IMR-90 (cell line): ENCODE measurements at regions not wholly inside any gene's neighbourhood (a gene's known extent, or its start where the extent isn't known, plus 50 kb on each side); places are given as distances from the start of the nearest gene placed in this dataset.

Experiments used
- ATAC-seq: fragments of 200-7000 bp; cut with Tn5 transposase; 2 replicates; pipeline ENCODE4 v1.9.1; 2020; ENCODE audit warnings: low read depth, mild to moderate bottlenecking, moderate library complexity
- BruUV-seq: library from RNA; stranded (reverse); fragments of 400-500 nt; replicated peaks from 2 replicates; lab custom pipeline; 2021; lab: Mats Ljungman, UMichigan
- CTCF ChIA-PET: fragments of 300-600 bp; formaldehyde crosslinking; extraction: SDS; loops from one replicate; lab custom pipeline; 2021; ENCODE audit warnings: antibody characterized with exemption; lab: Yijun Ruan, JAX
- POLR2A ChIA-PET: fragments of 300-600 bp; sonication (Branson Sonifier 250); formaldehyde crosslinking; loops from one replicate; lab custom pipeline; 2022; ENCODE audit warnings: antibody characterized with exemption; ENCODE audit not compliant: unreplicated experiment; lab: Charles Lee
- DNase-seq: peaks from one replicate; pipeline ENCODE4 v3.0.0; 2013
- H2AFZ ChIP-seq: replicated peaks from 2 replicates; pipeline ENCODE3; 2013; ENCODE audit warnings: low read length, mild to moderate bottlenecking; ENCODE audit not compliant: poor library complexity
- H2AK5ac ChIP-seq: 2 replicates; pipeline ENCODE4 v1.6.1; 2013; ENCODE audit warnings: low read depth, low read length, inconsistent platforms
- H2AK9ac ChIP-seq: replicated peaks from 2 replicates; pipeline ENCODE3; 2013; ENCODE audit warnings: mild to moderate bottlenecking, low read depth, low read length, moderate library complexity; ENCODE audit not compliant: poor library complexity
- H2BK120ac ChIP-seq: 2 replicates; pipeline ENCODE4 v1.6.1; 2013; ENCODE audit warnings: low read depth, low read length, inconsistent platforms
- H2BK15ac ChIP-seq: 3 replicates; pipeline ENCODE4 v1.6.1; 2013; ENCODE audit warnings: low read depth, low read length, inconsistent platforms
- H2BK20ac ChIP-seq: 2 replicates; pipeline ENCODE4 v1.6.1; 2013; ENCODE audit warnings: low read depth, mild to moderate bottlenecking, inconsistent platforms, low read length, moderate library complexity
- H2BK5ac ChIP-seq: 2 replicates; pipeline ENCODE4 v1.6.1; 2013; ENCODE audit warnings: mild to moderate bottlenecking, low read depth, low read length, inconsistent platforms; ENCODE audit not compliant: poor library complexity, severe bottlenecking
- H3K14ac ChIP-seq: replicated peaks from 2 replicates; pipeline ENCODE4 v1.6.1; 2013; ENCODE audit warnings: low read depth, low read length, inconsistent platforms
- H3K18ac ChIP-seq: 2 replicates; pipeline ENCODE4 v1.6.1; 2013; ENCODE audit warnings: low read depth, low read length, control low read depth
- H3K23ac ChIP-seq: 2 replicates; pipeline ENCODE4 v1.6.1; 2013; ENCODE audit warnings: low read depth, low read length, inconsistent platforms
- H3K27ac ChIP-seq: 2 replicates; pipeline ENCODE4 v1.5.1; 2013; ENCODE audit warnings: mild to moderate bottlenecking, control low read depth, low read length; ENCODE audit not compliant: insufficient read depth
- H3K27me3 ChIP-seq: 2 replicates; pipeline ENCODE4 v1.6.1; 2013; ENCODE audit warnings: low read length; ENCODE audit not compliant: control insufficient read depth, insufficient read depth
- H3K36me3 ChIP-seq: 2 replicates; pipeline ENCODE4 v1.6.1; 2013; ENCODE audit warnings: low read length, mixed read lengths; ENCODE audit not compliant: control insufficient read depth, insufficient read depth
- H3K4ac ChIP-seq: 2 replicates; pipeline ENCODE4 v1.6.1; 2013; ENCODE audit warnings: low read depth, low read length, inconsistent platforms
- H3K4me1 ChIP-seq: 2 replicates; pipeline ENCODE4 v1.6.1; 2013; ENCODE audit warnings: low read length, mixed read lengths; ENCODE audit not compliant: control insufficient read depth, insufficient read depth
- H3K4me2 ChIP-seq: 2 replicates; pipeline ENCODE4 v1.6.1; 2013; ENCODE audit warnings: low read depth, mild to moderate bottlenecking, control low read depth, low read length, moderate library complexity
- H3K4me3 ChIP-seq: 2 replicates; pipeline ENCODE4 v1.5.1; 2013; ENCODE audit warnings: low read depth, mild to moderate bottlenecking, control low read depth, low read length, moderate library complexity; ENCODE audit not compliant: insufficient read depth
- H3K56ac ChIP-seq: 2 replicates; pipeline ENCODE4 v1.6.1; 2013; ENCODE audit warnings: low read length, inconsistent platforms; ENCODE audit not compliant: insufficient read depth; ENCODE audit errors: extremely low read depth
- H3K79me1 ChIP-seq, 2 experiments: 2 replicates each; pipeline ENCODE4 v1.6.1; 2013; ENCODE audit warnings: low read length in 2 of 2, inconsistent platforms in 1 of 2, low read depth in 1 of 2
- H3K9ac ChIP-seq: 2 replicates; pipeline ENCODE4 v1.6.1; 2013; ENCODE audit warnings: low read depth, low read length, control low read depth
- H3K9me1 ChIP-seq: 2 replicates; pipeline ENCODE4 v1.6.1; 2013; ENCODE audit warnings: low read length, inconsistent platforms; ENCODE audit not compliant: insufficient read depth
- H3K9me3 ChIP-seq: 2 replicates; pipeline ENCODE4 v1.6.1; 2013; ENCODE audit warnings: low read length; ENCODE audit not compliant: control insufficient read depth, insufficient read depth
- H4K20me1 ChIP-seq: 2 replicates; pipeline ENCODE4 v1.6.1; 2013; ENCODE audit warnings: low read length, inconsistent platforms; ENCODE audit not compliant: insufficient read depth
- H4K5ac ChIP-seq: 2 replicates; pipeline ENCODE4 v1.6.1; 2013; ENCODE audit warnings: mild to moderate bottlenecking, low read depth, low read length, control low read depth
- H4K8ac ChIP-seq, 2 experiments: 2 replicates each; pipeline ENCODE4 v1.6.1; 2013; ENCODE audit warnings: low read depth in 2 of 2, low read length in 2 of 2, control low read depth in 1 of 2, inconsistent platforms in 1 of 2
- H4K91ac ChIP-seq: 2 replicates; pipeline ENCODE4 v1.6.1; 2013; ENCODE audit warnings: low read depth, low read length, inconsistent platforms; ENCODE audit not compliant: insufficient read depth
- BHLHE40 ChIP-seq: fragments of 150-350 bp; IDR thresholded peaks from 2 replicates; pipeline ENCODE4 v1.6.1; 2016; ENCODE audit warnings: mild to moderate bottlenecking, low read depth, low read length
- CEBPB ChIP-seq: IDR thresholded peaks from 2 replicates; pipeline ENCODE4 v1.6.1; 2012; ENCODE audit warnings: low read depth, low read length, improper control_type of control experiment
- CTCF ChIP-seq: conservative IDR thresholded peaks from 2 replicates; pipeline ENCODE4 v1.5.1; 2012; ENCODE audit warnings: mild to moderate bottlenecking, low read depth, low read length, improper control_type of control experiment
- FOS ChIP-seq: fragments of 150-350 bp; IDR thresholded peaks from 2 replicates; pipeline ENCODE4 v1.6.1; 2016; ENCODE audit warnings: low read depth, low read length
- MAFK ChIP-seq: IDR thresholded peaks from 2 replicates; pipeline ENCODE4 v1.6.1; 2012; ENCODE audit warnings: low read depth, low read length, improper control_type of control experiment
- MAZ ChIP-seq: IDR thresholded peaks from 2 replicates; pipeline ENCODE4 v1.6.1; 2012; ENCODE audit warnings: low read depth, mild to moderate bottlenecking, low read length, improper control_type of control experiment, moderate library complexity, borderline replicate concordance
- POLR2A ChIP-seq: IDR thresholded peaks from 2 replicates; pipeline ENCODE4 v1.6.1; 2012; ENCODE audit warnings: mild to moderate bottlenecking, low read depth, low read length
- RFX5 ChIP-seq: IDR thresholded peaks from 2 replicates; pipeline ENCODE4 v1.8.0; 2012; ENCODE audit warnings: low read depth, mild to moderate bottlenecking, low read length, moderate library complexity
- SMC3 ChIP-seq: fragments of 150-350 bp; IDR thresholded peaks from 2 replicates; pipeline ENCODE4 v1.6.1; 2016; ENCODE audit warnings: low read depth, mild to moderate bottlenecking, antibody characterized with exemption, low read length, moderate library complexity
- WGBS, 2 experiments: methylation state at CpG; one replicate each; pipeline versions ENCODE4 v1.1.5 to v1.1.7; 2013; ENCODE audit warnings: missing lambda C conversion rate in 2 of 2; ENCODE audit not compliant: insufficient read length in 1 of 2; ENCODE audit errors: extremely low coverage in 2 of 2; 5-methylcytosine and 5-hydroxymethylcytosine counted together
- dilution Hi-C: fragments of 300-500 bp; cut with HindIII; formaldehyde crosslinking; loops from one replicate; pipeline ENCODE4 v1.14.3; 2018; ENCODE audit warnings: low sequenced_read_pairs; ENCODE audit not compliant: unreplicated experiment
- in situ Hi-C: fragments of 300-500 bp; cut with MboI; formaldehyde crosslinking; loops from 3 replicates; pipeline ENCODE4 v1.14.3; 2019; ENCODE audit warnings: low sequenced_read_pairs, inconsistent platforms, mixed read lengths
- intact Hi-C: fragments of 100-400 bp; cut with micrococcal nuclease; formaldehyde crosslinking; loops from 2 replicates; pipeline ENCODE4 v1.10.0; 2022
- TF ChIP-seq, protein P1 (sequence below): fragments of 150-350 bp; IDR thresholded peaks from 2 replicates; pipeline ENCODE4 v1.6.1; 2017; ENCODE audit warnings: mild to moderate bottlenecking, antibody characterized with exemption, low read length, low read depth

- H3K79me1 ChIP-seq = no peaks in the 10 kb centered on the region
- H2AFZ ChIP-seq = no peak overlapping the region
- H2BK120ac ChIP-seq = no peak overlapping the region
- ATAC-seq (no peak), DNase-seq (no peak)
- no peak overlapping the region for H4K5ac ChIP-seq
- H3K27me3 ChIP-seq = peaks cover 6% of the 10 kb centered on the region
- CTCF ChIA-PET = no interaction called here
- no peak overlapping the region for H4K91ac ChIP-seq
- no peak overlapping the region for H3K14ac ChIP-seq
- WGBS, 2 experiments = no CpG with 5 or more reads among the region's 1 CpG
- intact Hi-C loops (no loop called here), in situ Hi-C loops (no loop called here), dilution Hi-C loops (no loop called here)
- no peak overlapping the region for H3K4me3 ChIP-seq
- H3K4me1 ChIP-seq = no peaks in the 10 kb centered on the region
- H3K27ac ChIP-seq = no peak overlapping the region
- no peak overlapping the region for H4K8ac ChIP-seq
- no peaks in the 10 kb centered on the region for H3K36me3 ChIP-seq
- no peak overlapping the region for H3K4ac ChIP-seq
- H4K20me1 ChIP-seq = no peaks in the 10 kb centered on the region
- H3K23ac ChIP-seq = no peak overlapping the region
- no peak overlapping the region for H3K9ac ChIP-seq
- H2BK5ac ChIP-seq = no peak overlapping the region
- POLR2A ChIA-PET = no interaction called here
- BruUV-seq = no TSS peak
- no peaks in the 10 kb centered on the region for H3K9me3 ChIP-seq
- TF ChIP-seq POLR2A = no peak
- TF ChIP-seq, protein P1, sequence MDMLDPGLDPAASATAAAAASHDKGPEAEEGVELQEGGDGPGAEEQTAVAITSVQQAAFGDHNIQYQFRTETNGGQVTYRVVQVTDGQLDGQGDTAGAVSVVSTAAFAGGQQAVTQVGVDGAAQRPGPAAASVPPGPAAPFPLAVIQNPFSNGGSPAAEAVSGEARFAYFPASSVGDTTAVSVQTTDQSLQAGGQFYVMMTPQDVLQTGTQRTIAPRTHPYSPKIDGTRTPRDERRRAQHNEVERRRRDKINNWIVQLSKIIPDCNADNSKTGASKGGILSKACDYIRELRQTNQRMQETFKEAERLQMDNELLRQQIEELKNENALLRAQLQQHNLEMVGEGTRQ = no peak
- TF ChIP-seq CEBPB = no peak
- no peak for TF ChIP-seq MAZ
- TF ChIP-seq SMC3 = no peak
- no peak for TF ChIP-seq CTCF
- TF ChIP-seq BHLHE40 = no peak
- no peak for TF ChIP-seq MAFK
- no peak for TF ChIP-seq RFX5
- TF ChIP-seq FOS = no peak
- H2BK15ac ChIP-seq = no peak overlapping the region
- H2BK20ac ChIP-seq = no peak overlapping the region
- H3K9me1 ChIP-seq = no peaks in the 10 kb centered on the region
- H3K18ac ChIP-seq = no peak overlapping the region
- no peak overlapping the region for H2AK9ac ChIP-seq
- H2AK5ac ChIP-seq = no peak overlapping the region
- no peak overlapping the region for H3K4me2 ChIP-seq
- H3K56ac ChIP-seq = no peak overlapping the region
Observed at GRCh38 chr1:38555594-38555993, 304.0 kb downstream of the RRAGC start.
